Stimulated activated naive CD8-positive, alpha-beta T cell treated with anti-CD3 and anti-CD28 coated beads, Interleukin-15, Interleukin-2, amounts not matched to agents 100 U/mL and 50 U/mL, for 24 hours (primary cell): ENCODE measurements at regions not wholly inside any gene's neighbourhood (a gene's known extent, or its start where the extent isn't known, plus 50 kb on each side); places are given as distances from the start of the nearest gene placed in this dataset.

ENCODE experiments used
- ATAC-seq: fragments of 150-1000 bp; cut with Tn5 transposase; one replicate; pipeline ENCODE4 v1.10.0; 2021
- DNase-seq: peaks from one replicate; pipeline ENCODE4 v3.0.0; 2021

DNA sequence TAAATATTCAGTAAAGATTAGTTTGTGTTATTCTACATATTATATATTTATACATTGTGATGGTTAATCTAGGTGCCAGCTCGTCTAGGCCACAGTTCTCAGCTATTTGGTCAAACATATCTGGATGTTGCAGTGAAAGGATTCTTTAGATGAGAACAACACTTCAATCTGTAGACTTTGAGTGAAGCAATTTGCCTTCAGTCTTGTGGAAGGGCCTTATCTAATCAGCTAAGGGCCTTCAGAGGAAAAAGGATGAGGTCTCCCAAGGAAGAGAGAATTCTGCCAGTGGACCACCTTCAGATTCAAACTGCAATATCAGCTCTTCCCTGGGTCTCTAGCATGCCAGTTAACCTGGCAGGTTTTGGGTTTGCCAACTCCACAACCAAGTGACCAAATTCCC is 112.0 kb downstream of the SH3TC2 start:
- DNase-seq (no peak), ATAC-seq (no peak)

DNA sequence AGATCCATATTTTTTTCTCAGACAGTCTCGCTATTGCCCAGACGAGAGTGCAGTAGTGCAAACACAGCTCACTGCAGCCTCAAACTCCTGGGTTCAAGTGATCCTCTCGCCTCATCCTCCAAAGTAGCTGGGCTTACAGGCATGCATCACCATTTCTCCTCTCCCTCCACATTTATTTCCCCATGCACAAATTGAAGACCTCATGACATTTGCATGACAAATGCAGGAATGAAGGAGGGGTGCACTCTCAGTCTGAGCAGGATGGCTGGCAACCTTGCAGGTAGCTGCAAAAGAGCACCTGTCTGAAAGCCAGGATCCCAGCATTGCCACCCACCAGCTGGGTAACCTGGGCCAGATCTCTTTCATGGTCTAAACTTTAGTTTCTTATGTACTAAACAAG is 111.2 kb downstream of the SH3TC2 start:
- ATAC-seq (no peak), DNase-seq (no peak)

DNA sequence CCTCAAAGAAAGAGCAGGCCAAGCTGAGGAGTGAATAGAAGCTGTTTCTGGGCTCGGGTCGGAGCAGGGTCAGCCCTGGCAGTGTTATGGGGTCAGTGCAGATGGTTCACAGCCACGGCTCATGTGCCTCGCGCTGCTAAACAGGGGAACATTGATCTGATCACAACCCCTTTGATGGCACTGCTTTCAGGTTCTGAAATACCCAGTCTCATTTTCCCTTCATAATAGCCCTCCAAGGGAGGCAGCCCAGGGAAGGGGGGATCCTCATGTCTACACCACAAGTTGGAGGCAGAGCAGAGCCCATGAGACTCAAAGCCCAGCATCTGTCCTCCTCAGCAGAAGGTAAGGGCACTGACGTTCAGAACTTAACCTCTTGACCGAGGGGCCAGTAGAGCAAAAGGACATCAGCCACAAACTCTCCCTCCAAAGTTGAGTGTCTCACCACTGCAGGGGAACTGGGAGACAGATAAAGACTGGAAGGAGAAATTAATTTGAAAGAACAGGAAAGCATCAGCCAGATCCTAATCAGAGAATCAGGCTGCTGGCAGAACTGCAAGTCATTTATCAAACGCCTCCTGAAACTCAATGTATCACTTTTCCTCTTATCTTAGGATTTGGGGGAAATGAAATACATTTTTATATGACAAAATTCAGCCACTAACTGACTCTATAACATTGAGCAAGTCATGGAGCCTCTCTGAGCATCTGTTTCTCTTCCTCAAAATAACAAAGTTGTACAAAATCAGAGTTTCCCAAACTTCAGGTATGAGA is 110.6 kb downstream of the SH3TC2 start:
- no peak for ATAC-seq
- DNase-seq: no peak

- DNase-seq (no peak), ATAC-seq (no peak)
Observed at GRCh38 chr5:148953711-148954110, 109.2 kb downstream of the SH3TC2 start.
